A673 (cell line): ENCODE measurements at regions not wholly inside any gene's neighbourhood (a gene's known extent, or its start where the extent isn't known, plus 50 kb on each side); places are given as distances from the start of the nearest gene placed in this dataset.

Source experiments
- BruUV-seq: library from RNA; stranded (reverse); fragments of 400-500 nt; replicated peaks from 2 replicates; lab custom pipeline; 2021; lab: Mats Ljungman, UMichigan
- CTCF ChIA-PET: fragments of 300-600 bp; sonication (Branson Sonifier 250); formaldehyde crosslinking; loops from one replicate; lab custom pipeline; 2022; ENCODE audit warnings: antibody characterized with exemption; lab: Charles Lee
- POLR2A ChIA-PET: fragments of 300-600 bp; sonication (Branson Sonifier 250); formaldehyde crosslinking; loops from one replicate; lab custom pipeline; 2022; ENCODE audit warnings: antibody characterized with exemption; ENCODE audit not compliant: low non-redundant PET; lab: Charles Lee
- DNase-seq: peaks from one replicate; pipeline ENCODE4 v3.0.0-alpha.2; 2015; ENCODE audit warnings: low spot score
- H3K27ac ChIP-seq: fragments of 200-600 bp; sonication (generic); 2 replicates; pipeline ENCODE4 v1.5.1; 2016; ENCODE audit warnings: mixed run types, low read depth, mild to moderate bottlenecking, mixed read lengths, antibody characterized with exemption, low read length; ENCODE audit not compliant: poor library complexity, severe bottlenecking
- H3K27me3 ChIP-seq: fragments of 200-600 bp; sonication (generic); replicated peaks from 2 replicates; pipeline ENCODE4 v1.6.1; 2017; ENCODE audit warnings: mixed run types, low read depth, mild to moderate bottlenecking, mixed read lengths, antibody characterized with exemption, low read length; ENCODE audit not compliant: insufficient read depth, poor library complexity
- H3K36me3 ChIP-seq: fragments of 200-600 bp; sonication (generic); 2 replicates; pipeline ENCODE4 v1.6.1; 2016; ENCODE audit warnings: mixed run types, mild to moderate bottlenecking, mixed read lengths, antibody characterized with exemption, low read length; ENCODE audit not compliant: insufficient read depth, poor library complexity, severe bottlenecking
- H3K4me1 ChIP-seq: fragments of 200-600 bp; sonication (generic); 2 replicates; pipeline ENCODE4 v1.6.1; 2017; ENCODE audit warnings: mixed run types, mild to moderate bottlenecking, mixed read lengths, antibody characterized with exemption, low read length; ENCODE audit not compliant: insufficient read depth, poor library complexity, severe bottlenecking
- H3K4me3 ChIP-seq: fragments of 200-600 bp; sonication (generic); 2 replicates; pipeline ENCODE4 v1.5.1; 2016; ENCODE audit warnings: low read depth, mixed run types, mild to moderate bottlenecking, mixed read lengths, low read length; ENCODE audit not compliant: poor library complexity, severe bottlenecking
- H3K9me3 ChIP-seq: fragments of 200-600 bp; sonication (generic); 2 replicates; pipeline ENCODE4 v1.6.1; 2016; ENCODE audit warnings: mixed run types, low read depth, mild to moderate bottlenecking, mixed read lengths, antibody characterized with exemption, low read length; ENCODE audit not compliant: poor library complexity, severe bottlenecking
- CTCF ChIP-seq: fragments of 300-800, 200-600 bp; sonication (generic); conservative IDR thresholded peaks from 2 replicates; pipeline ENCODE4 v1.5.1; 2017; ENCODE audit warnings: low read depth, mild to moderate bottlenecking, antibody characterized with exemption, low read length, moderate library complexity, mixed read lengths
- EZH2 ChIP-seq: fragments of 200-600 bp; sonication (generic); IDR thresholded peaks from 2 replicates; pipeline ENCODE4 v1.6.1; 2017; ENCODE audit warnings: borderline replicate concordance, low read depth, mild to moderate bottlenecking, mixed read lengths, antibody characterized with exemption, low read length; ENCODE audit not compliant: poor library complexity, severe bottlenecking
- intact Hi-C: fragments of 100-400 bp; cut with micrococcal nuclease; formaldehyde crosslinking; loops from one replicate; pipeline ENCODE4 v1.10.0; 2022; ENCODE audit not compliant: unreplicated experiment

- POLR2A ChIA-PET: no interaction called here
- CTCF ChIA-PET: no interaction called here
- TF ChIP-seq CTCF (no peak), EZH2 (no peak)
Observed at GRCh38 chr11:10373340-10373739, 68.5 kb downstream of the ADM start.

GRCh38 chr11:10373929-10374328 is 69.1 kb downstream of the ADM start:
- ChIA-PET CTCF (no interaction called here), POLR2A (no interaction called here)
- Histone ChIP-seq H3K4me3 (no peak overlapping the region), H3K27me3 (no peaks in the 10 kb centered on the region), H3K36me3 (no peaks in the 10 kb centered on the region), H3K9me3 (no peaks in the 10 kb centered on the region), H3K4me1 (no peaks in the 10 kb centered on the region), H3K27ac (no peak overlapping the region)
- no peak for DNase-seq
- BruUV-seq: no TSS peak
- TF ChIP-seq CTCF (no peak), EZH2 (no peak)
- intact Hi-C loops: no loop called here

More at GRCh38 chr11:10373340-10373739, 68.5 kb downstream of the ADM start:
- H3K36me3 ChIP-seq: no peaks in the 10 kb centered on the region
- H3K4me3 ChIP-seq: no peak overlapping the region
- H3K27me3 ChIP-seq: no peaks in the 10 kb centered on the region
- H3K4me1 ChIP-seq: no peaks in the 10 kb centered on the region
- no peaks in the 10 kb centered on the region for H3K9me3 ChIP-seq
- intact Hi-C loops: no loop called here
- no peak for DNase-seq
- BruUV-seq: no TSS peak
- no peak overlapping the region for H3K27ac ChIP-seq

GRCh38 chr11:10374386-10374785 is 69.5 kb downstream of the ADM start:
- intact Hi-C loops: no loop called here
- no peak overlapping the region for H3K27ac ChIP-seq
- H3K27me3 ChIP-seq: no peaks in the 10 kb centered on the region
- no TSS peak for BruUV-seq
- TF ChIP-seq CTCF (no peak), EZH2 (no peak)
- no peaks in the 10 kb centered on the region for H3K4me1 ChIP-seq
- CTCF ChIA-PET: no interaction called here
- POLR2A ChIA-PET: no interaction called here
- no peaks in the 10 kb centered on the region for H3K36me3 ChIP-seq
- H3K4me3 ChIP-seq: no peak overlapping the region
- DNase-seq: no peak
- H3K9me3 ChIP-seq: no peaks in the 10 kb centered on the region
